Stimulated activated naive CD4-positive, alpha-beta T cell treated with Interleukin-2 at 50 U/mL for 16 hours (primary cell): ENCODE measurements at regions not wholly inside any gene's neighbourhood (a gene's known extent, or its start where the extent isn't known, plus 50 kb on each side); places are given as distances from the start of the nearest gene placed in this dataset.

Experiments
- DNase-seq: peaks from one replicate; lab custom pipeline; 2025; lab: John Stamatoyannopoulos, UW

DNA sequence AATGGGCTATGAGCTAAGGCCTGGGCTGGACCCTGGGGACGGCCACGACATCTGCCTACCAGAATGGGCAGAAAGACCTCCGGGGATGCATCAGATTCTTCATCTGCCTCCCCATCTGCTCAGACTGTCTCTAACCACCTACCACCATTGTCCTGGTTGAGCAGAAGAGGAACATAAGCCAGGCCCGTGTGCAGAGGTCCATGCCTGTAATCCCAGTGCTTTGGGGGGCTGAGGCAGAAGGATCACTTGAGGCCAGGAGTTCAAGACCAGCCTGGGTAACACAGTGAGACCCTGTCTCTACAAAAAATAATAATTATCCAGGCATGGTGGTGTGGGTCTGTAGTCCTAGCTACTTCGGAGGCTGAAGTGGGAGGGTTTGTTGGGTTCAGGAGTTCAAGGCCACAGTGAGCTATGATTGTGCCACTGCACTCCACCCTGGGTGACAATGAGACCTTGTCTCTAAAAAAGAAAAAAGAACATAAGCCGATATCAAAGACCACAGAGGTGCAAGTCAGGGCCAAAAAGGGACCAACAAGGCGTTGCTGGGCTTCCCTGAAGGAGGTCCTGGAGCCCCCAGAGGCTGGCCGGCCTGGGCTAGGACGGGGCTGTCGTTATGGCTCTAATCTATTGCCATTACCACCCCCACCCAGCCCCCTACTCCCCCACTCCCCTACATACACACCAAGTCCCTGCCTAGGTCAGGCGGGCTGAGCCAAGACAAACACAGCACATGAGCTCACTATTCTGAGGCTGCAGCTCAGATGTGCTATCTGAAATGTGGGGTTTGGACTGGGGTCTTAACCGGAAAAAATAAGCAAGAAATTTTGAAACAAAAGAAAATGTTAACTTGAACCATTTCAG lies 239.2 kb upstream of the RAB4A start:
- no peak for DNase-seq

DNA sequence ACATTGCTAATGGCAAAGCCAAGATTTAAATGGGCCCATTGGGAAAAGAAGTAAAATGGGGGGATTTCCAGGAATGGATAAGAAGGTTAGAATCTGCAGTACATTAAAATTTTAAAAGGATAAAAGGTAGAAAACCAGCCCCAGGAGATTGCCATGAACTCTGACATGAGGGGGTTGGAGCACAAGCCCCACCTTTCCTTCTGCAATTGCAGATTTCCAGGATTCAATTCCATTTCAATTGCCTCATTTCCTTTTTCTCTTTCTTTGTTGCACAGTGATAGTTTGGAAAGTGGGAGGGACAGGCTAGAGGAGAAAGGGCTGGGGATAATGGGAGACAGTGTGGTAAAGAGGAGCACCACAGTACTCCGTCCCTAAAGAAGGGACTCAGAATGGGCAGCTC lies 238.5 kb upstream of the RAB4A start:
- no peak for DNase-seq

DNA sequence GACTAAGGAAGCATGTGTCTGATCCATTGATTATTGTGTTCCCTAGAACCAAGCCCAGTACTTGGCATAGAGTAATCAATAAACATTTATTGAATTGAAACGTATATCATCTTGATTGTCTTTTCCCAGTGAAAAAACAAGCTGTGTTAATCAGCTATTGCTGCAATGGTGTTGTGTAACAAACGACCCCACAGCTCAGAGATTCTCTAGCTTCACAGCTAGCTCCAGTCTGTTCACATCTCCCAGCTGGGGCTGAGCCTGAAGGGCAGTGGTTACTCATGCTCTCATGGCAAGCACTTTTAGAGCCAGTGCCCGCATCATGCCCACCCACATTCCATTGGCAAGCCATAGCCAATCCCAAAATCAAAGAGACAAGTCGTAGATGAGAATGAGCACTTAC lies 237.4 kb upstream of the RAB4A start:
- no peak for DNase-seq

DNA sequence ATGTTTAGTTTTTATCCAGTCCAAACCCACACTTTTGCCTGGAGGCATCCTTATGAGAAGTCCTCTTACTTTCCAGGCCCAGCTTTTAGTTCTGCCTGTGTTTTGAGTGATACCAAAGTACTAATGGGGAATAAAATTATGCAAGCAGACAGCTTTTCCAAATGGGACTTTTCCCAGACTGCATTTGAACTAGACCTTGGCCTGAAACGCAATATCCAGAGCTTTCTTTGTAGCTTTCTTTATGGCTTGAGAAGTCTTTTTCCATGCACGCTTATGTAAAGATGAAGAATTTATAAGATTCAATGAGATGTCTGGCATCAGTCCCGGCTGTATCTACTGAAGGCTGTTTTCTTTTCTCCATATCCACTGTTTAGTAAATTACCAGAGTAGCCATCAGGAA lies 236.6 kb upstream of the RAB4A start:
- DNase-seq = no peak

DNA sequence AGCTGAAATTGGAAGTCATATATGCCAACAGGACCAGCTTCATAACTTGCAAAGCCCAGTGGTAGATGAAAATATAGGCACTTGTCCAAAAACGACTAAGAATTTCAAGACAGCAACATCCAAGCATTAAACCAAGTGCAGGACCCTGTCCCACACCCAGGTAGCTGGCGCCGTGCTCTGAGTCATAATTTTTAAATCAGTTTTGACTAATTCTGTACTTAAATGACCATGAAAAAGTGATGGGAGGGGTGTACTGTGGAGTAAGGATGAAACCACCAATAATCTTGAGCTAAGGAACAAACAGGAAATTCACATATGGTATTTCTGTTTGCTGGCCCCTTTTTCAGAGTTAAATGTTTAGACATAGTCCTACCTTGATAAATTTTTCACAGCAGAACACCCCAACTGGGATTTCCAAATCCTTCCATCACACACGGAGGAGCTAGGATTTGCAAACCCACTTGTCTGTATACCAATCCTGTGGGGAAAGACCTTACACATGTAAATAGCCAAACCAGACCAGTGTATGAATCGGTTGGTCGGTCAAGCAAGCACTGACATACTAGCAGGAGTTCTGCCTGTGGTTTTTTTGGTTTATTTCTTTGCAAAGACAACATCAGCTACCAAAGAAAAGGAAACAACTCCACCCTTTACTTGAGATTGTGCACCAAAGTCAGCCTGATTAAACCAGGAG lies 235.7 kb upstream of the RAB4A start:
- DNase-seq = no peak

DNA sequence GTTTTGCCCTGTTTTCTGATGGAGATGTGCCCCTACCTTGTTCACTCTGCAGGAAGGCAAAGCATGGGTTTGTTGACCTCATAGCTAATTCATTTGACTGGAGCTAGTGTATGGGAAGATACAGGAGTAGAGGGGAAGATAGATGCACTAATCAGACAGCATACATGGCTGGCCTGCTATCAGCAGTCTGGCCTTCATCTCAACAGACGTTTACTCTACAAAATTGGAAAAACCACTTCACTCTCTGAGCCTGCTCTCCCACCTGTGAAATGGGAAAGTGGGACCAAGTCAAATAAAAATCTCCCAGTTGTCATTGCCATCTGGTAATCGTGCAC lies 235.2 kb upstream of the RAB4A start:
- no peak for DNase-seq

DNA sequence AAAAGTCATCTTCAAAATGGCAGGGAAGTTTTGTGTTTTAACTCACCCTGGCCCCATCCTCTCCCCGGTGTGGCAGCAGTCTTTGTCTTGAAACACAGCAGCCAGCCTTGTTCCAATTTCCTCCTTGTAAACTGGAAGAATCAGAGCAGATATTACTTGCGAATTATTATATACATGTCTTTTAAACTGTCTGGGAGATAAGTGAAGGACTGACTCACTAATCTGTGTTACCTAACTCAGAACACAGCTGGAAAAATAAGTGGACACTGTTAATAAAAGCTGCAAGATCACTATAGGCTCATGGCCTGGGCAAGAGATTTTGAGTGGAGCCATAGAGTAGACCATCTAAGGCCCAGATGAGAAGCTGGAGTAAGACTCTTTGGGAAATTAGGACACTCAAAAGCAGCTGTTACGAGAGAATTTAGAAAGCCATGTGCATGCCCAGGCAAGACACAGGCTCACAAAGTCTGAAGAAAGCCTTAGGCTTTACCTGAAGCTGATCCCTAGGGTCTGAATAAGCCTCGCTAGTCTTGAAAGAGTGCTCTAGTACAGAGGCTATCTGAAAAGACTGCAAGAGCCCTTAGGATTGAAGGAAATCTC lies 233.0 kb upstream of the RAB4A start:
- no peak for DNase-seq

DNA sequence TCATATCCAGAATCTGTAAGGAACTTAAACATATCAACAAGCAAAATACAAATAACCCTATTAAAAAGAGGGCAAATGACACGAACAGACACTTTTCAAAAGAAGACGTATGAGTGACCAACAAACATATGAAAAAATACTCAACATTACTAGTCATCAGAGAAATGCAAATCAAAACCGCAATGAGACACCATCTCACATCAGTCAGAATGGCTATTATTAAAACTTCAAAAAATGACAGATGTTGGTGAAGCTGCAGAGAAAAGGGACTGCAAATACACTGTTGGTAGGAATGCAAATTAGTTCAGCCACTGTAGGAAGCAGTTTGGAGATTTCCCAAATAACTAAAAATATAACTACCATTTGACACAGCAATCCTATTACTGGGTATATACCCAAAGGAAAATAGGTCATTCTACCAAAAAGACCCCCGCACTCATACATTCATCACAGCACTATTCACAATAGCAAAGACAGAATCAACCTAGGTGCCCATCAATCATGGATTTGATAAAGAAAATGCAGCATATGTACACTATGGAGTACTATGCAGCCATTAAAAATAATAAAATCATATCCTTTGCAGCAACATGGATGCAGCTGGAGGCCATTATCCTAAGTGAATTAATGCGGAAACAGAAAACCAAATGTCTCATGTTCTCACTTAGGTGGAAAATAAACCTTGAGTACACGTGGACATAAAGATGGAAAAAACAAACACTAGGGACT lies 230.1 kb upstream of the RAB4A start:
- DNase-seq = no peak

DNA sequence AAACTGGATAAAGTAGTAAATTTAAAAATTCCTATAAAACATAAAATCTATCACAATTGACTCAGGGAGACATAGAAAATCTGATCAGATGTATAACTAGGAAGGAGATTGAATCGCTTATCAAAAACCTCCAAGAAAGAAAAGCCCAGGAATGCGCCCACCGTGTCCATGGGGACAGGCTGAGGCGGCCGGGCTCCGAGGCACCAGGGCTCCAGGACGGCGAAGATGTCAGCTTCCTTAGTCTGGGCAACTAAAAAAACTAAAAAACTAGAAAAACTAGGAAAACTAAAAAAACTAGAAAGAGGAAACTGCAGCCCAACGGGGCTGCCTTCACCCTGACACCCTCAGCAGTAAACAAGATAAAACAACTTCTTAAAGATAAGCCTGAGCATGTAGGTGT lies 229.0 kb upstream of the RAB4A start:
- DNase-seq = no peak

DNA sequence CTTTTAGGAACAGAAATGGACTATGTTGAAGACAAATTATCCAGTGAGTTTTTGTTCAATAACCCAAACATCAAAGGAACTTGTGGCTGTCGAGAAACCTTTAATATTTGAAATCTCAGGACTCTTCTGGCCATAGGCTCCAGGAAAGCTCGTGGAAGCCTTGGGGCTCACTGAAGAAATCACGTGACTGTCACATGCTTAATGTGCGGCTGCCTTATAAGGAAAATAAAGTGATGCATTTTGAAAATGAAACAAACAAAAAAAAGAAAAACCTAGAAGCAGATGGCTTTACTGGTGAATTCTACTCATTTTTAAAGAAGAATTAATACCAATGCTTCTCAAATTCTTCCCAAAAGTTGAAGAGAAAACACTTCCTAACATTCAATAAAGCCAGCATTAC lies 228.4 kb upstream of the RAB4A start:
- DNase-seq = no peak

DNA sequence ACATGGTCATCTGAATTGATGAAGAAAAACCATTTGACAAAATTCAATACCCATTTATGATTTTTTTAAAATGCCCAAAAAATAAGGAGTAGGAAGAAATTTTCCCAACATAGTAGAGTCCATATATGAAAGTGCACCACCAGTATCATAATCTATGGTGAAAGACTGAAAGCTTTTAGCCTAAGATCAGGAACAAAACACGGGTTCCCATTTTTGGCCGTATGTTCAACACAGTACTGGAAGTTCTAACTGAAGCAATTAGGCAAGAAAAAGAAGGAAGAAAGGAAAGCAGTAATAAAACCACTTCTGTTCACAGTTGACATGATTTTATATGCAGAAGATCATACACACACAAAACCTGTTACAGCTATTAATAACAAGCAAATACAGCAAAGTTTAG lies 227.8 kb upstream of the RAB4A start:
- no peak for DNase-seq

DNA sequence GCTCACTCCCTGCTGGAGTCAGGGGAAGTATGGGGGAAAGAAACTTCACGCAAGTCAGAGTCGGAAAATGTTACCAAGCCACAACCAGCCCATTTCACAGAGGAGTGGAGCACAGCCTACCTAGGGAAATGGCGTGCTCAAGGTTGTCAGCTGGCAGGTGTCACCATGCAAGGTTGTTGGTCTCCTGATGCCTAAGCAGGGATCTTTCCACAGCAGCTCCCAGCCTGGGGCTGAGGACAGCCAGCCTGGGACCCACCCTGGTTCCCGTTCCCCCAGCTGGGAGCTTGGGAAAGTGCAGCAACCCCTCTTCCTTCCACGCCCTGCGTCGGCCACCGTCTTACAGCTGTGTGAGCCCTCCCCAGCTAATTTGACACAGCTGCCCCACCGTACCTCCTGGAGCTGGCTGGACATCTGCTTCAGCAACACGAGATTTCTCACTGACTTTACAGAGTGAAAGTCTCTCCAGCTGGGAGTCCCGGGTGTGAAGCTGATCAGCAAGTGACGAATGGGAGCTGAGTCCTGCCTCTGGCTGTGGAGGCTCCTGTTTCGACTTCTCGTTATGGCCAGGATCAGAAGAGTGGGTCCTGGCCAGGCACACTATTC lies 224.6 kb upstream of the RAB4A start:
- DNase-seq = no peak

DNA sequence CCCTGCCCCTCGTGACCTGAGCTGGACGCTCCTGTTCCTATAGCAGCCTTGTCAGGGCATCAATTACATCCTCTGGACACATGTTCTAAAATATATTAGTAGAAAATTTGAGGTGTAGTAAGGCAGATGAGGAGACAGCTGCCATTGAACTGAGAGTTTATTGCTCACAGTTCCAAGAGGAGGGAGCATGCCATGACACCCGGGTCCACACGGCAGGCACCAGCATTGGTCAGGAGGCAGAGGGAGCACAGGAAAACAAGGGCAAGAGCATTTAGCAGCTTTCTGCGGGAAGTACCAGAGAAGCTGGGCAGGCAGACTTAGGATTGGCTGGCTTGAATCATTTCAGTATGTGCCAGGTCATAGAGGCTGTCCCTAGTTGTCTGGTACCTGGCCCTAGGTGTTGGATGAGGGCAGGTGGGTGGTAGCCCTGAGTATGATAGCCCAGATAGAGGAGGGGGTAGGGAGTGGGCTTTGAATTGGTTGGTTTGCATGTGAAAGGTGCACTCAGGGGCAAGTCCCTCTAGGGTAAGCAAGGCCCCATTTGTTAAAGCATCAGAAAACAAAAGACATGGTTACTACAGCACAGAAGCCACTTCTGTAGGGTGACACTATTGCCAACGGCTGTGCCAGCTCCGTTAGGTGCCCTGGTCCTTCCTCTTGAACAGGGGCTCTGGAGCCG lies 223.6 kb upstream of the RAB4A start:
- no peak for DNase-seq

DNA sequence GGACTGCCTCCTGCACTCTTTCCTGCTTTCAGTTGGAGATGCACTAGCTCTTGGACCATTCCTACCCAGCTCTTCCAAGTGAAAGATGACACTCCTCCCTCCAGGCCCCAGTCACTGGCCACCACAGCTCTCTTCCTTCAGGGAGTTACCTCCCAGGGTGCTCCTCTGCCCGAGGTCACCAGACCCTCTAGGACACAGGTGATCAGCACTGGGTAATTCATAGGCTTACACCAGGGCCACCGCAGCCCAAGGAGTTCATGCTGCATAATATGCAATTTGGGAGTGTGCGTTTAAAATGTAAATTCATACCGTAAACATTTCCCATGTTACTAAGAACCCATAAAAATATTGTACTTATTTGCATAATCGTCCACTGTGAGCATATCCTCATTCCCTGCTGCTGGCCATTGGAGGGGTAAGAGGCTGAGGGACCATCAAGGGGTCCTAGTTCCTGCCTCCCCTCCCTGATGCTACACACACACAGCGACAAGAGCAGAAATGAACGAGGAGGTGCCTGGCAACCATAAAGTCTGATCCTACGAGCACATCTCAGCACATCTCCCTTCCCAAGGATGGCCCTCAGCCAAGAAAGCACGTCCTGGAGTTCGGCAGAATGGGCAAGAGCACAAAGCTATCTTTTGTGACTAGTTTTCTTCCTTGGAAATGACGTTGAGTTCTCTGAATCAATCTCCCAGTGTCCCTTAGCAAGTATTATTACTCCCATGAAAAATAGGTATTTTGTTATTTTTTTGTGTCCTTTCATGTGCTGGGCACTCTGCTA lies 222.9 kb upstream of the RAB4A start:
- DNase-seq = no peak

DNA sequence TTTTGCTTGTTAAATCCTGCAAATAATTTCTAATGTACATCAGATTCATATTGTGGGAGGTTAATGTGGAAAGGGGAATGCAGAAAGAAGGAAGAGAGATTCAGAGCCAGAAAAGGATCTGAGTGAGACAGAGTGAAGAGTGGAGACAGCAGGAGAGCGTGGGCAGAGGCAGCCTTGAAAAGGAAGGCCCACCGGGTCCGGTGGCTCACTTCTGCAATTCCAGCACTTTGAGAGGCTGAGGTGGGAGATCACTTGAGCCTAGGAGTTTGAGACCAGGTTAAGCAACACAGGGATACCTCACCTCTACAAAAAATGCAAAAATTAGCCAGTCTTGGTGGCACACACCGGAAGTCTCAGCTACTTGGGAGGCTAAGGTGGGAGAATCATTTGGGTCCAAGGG lies 222.0 kb upstream of the RAB4A start:
- no peak for DNase-seq

DNA sequence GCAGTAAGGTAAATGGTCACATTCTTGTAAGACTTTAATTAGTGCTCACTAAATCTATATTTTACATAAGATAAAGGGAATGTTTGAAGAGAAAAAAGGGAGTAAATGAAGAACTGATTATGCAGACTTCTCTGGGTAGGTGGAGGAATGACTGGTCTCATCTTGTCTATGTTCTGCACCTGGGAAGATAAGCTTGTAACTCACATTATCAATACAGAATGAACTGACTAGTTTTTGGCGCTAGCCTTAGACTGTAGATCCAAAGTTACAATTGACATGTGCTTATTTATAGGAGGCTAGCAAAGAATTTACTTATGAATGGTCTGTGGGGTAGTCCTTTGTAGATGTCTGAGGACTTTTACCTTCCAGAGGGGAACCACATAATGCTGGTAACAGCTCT lies 214.9 kb upstream of the RAB4A start:
- no peak for DNase-seq

DNA sequence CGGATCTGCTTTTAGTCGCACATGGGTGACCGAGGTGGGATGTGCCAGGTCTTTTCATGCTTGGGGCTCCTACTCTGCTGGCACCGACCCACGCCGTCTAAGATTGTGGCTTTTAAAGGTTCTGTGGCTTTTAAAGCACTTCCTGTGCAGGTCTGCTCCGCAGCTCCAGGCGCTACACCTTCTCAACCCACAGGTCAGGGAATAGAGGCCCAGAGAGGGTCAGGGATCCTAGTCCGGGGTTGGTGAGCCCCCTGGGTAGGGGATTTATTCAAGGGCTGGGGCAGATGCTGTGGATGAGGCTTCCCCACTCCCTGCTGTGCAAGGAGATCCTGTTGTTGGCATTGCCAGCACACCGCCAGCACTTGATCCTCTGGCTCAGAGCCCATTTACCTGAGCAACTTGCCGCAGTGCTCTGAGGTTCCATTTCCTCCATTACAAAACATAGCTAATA lies 212.8 kb upstream of the RAB4A start:
- peak; percentile 20 for DNase-seq

DNA sequence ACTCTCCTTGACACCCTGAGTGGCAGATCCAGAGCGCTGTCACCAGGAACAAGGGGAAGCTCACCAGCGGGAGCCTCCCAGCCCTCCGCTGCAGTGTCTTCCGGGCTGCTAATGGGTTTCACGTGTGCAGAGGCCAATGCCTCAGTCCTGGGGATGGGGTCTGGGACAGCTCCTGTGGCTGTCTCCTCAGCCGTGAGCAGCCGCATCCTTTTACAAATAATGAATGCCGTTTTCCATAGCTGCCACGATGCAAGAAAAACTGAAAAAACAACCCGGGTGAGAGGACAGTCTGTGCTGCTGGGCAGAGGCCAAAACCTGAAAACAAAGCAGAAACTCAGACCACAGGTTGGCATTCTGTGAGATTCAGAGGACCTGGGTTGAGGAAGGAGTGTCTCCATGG lies 212.2 kb upstream of the RAB4A start:
- no peak for DNase-seq

DNA sequence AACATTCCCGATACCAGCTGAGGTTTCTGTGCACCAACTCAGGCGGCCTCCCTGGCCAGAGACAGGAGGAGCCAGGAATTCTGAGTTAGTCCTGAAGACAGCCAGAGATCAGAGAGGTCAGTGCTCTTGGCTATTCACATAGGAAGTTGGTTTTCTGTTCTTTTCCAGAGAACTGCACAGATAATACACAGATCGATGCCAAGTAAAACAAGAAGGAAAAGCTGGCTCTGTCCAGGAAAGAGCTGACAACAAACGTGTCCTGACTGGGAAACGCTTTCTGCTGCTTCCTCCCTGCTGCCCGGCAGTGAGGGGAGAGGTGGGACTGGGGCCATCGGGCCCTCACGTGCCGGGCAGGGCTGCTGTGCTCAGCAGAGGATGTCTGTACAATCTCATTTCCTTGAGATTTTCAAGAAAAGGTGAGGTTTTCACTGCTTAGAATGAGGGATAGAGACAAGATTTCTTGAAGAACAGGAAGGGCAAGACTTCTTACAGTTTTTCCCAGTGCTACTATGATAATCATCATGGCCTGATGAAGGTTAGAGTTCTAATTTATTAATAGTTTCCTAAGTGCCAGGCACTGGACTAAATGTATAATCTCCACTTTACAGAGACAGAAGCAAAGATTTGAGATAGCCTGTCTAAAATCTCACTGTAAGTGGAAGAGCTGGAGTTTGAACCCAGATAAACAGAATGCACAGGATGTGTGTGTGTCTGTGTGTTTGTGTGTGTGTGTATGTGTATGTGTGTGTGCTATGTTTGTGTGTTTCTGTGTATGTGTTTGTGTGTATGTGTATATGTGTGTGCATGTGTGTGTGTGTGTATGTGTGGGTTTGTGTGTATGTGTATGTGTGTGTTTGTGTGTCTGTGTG lies 211.0 kb upstream of the RAB4A start:
- no peak for DNase-seq

DNA sequence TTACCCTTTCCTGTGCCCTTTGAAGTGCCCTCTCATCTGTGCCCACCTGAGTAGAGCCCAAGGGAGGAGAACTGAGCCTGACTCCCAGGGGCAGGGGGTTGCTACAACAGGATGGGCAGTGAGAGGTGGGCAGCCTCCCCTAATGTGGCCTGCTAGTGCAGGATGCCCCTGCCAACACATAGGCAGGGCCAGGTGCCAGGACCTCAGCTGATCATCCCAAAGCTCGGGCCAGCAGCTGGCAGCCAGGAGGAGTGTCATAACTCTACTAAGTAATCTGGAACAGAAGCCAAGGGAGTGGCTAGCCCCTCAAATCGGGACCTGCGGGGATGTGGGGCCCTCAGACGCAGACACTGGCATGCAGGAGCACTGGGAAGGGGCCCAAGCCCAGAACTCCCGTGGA lies 208.8 kb upstream of the RAB4A start:
- no peak for DNase-seq
